Panc1 (cell line): ENCODE measurements at regions not wholly inside any gene's neighbourhood (a gene's known extent, or its start where the extent isn't known, plus 50 kb on each side); places are given as distances from the start of the nearest gene placed in this dataset.
A peak's percentile ranks its signal among the peaks of the same experiment; 100 is the strongest.

ENCODE experiments used
- ATAC-seq: fragments of 200-7000 bp; cut with Tn5 transposase; 2 replicates; pipeline ENCODE4 v1.9.1; 2020; ENCODE audit warnings: mild to moderate bottlenecking, moderate library complexity
- BruUV-seq: library from RNA; stranded (reverse); fragments of 400-500 nt; replicated peaks from 2 replicates; lab custom pipeline; 2021; lab: Mats Ljungman, UMichigan
- CTCF ChIA-PET: fragments of 300-600 bp; sonication (Branson Sonifier 250); formaldehyde crosslinking; loops from one replicate; lab custom pipeline; 2022; ENCODE audit warnings: antibody characterized with exemption; lab: Charles Lee
- POLR2A ChIA-PET: fragments of 300-600 bp; sonication (Branson Sonifier 250); formaldehyde crosslinking; loops from one replicate; lab custom pipeline; 2022; ENCODE audit warnings: antibody characterized with exemption; lab: Charles Lee
- DNase-seq: peaks from one replicate; pipeline ENCODE4 v3.0.0-alpha.2; 2010; ENCODE audit warnings: low read depth, low spot score
- H3K27ac ChIP-seq: 2 replicates; pipeline ENCODE4 v1.5.1; 2011; ENCODE audit warnings: mild to moderate bottlenecking, low read length, inconsistent platforms
- H3K27me3 ChIP-seq: fragments of 200-500 bp; sonication (Bioruptor generic); 2 replicates; pipeline ENCODE4 v1.6.0; 2014; ENCODE audit warnings: low read length, inconsistent platforms; ENCODE audit not compliant: control insufficient read depth, insufficient read depth
- H3K36me3 ChIP-seq: fragments of 200-500 bp; sonication (Bioruptor generic); 2 replicates; pipeline ENCODE4 v1.5.1; 2014; ENCODE audit warnings: inconsistent platforms, mild to moderate bottlenecking, low read length, moderate library complexity; ENCODE audit not compliant: control insufficient read depth, insufficient read depth
- H3K4me1 ChIP-seq: 2 replicates; pipeline ENCODE4 v1.5.1; 2011; ENCODE audit warnings: inconsistent platforms, mild to moderate bottlenecking, low read length, moderate library complexity; ENCODE audit not compliant: control insufficient read depth, insufficient read depth
- H3K4me3 ChIP-seq, 2 experiments: 2 replicates each; pipeline ENCODE4 v1.5.1; 2011 to 2012; ENCODE audit warnings: low read depth in 2 of 2, low read length in 2 of 2, mild to moderate bottlenecking in 2 of 2, inconsistent platforms in 1 of 2, moderate library complexity in 1 of 2
- H3K9me3 ChIP-seq: fragments of 200-500 bp; sonication (Bioruptor generic); 2 replicates; pipeline ENCODE4 v1.5.1; 2014; ENCODE audit warnings: low read depth, mild to moderate bottlenecking, inconsistent platforms, low read length, moderate library complexity; ENCODE audit not compliant: control insufficient read depth, insufficient read depth
- POLR2AphosphoS5 ChIP-seq: IDR thresholded peaks from 2 replicates; pipeline ENCODE4 v1.6.1; 2012; ENCODE audit warnings: mild to moderate bottlenecking, low read depth, low read length, moderate library complexity
- SIN3A ChIP-seq: IDR thresholded peaks from 2 replicates; pipeline ENCODE4 v1.6.1; 2012; ENCODE audit warnings: low read depth, mild to moderate bottlenecking, low read length, moderate library complexity, borderline replicate concordance; ENCODE audit not compliant: insufficient read depth
- TCF7L2 ChIP-seq: IDR thresholded peaks from 2 replicates; pipeline ENCODE4 v1.6.1; 2011; ENCODE audit warnings: mild to moderate bottlenecking, low read depth, low read length, inconsistent platforms
- in situ Hi-C: cut with HindIII; loops from 2 replicates; pipeline ENCODE4 v1.10.0; 2016; ENCODE audit warnings: low sequenced_read_pairs, low pct_unique_long_range_greater_than_20kb
- intact Hi-C: fragments of 100-400 bp; cut with micrococcal nuclease; formaldehyde crosslinking; loops from one replicate; pipeline ENCODE4 v1.10.0; 2022; ENCODE audit not compliant: unreplicated experiment
- TF ChIP-seq, protein P1 (sequence below): fragments of 450-650 bp; IDR thresholded peaks from 2 replicates; pipeline ENCODE4 v1.5.1; 2017; ENCODE audit warnings: mild to moderate bottlenecking
- TF ChIP-seq, protein P2 (sequence below), 2 experiments: IDR thresholded peaks; 2 replicates each; pipeline ENCODE4 v1.6.1; 2011 to 2012; ENCODE audit warnings: low read depth in 2 of 2, control low read depth in 1 of 2, low read length in 1 of 2, mild to moderate bottlenecking in 1 of 2, moderate library complexity in 1 of 2; ENCODE audit not compliant: insufficient read depth in 1 of 2

DNA sequence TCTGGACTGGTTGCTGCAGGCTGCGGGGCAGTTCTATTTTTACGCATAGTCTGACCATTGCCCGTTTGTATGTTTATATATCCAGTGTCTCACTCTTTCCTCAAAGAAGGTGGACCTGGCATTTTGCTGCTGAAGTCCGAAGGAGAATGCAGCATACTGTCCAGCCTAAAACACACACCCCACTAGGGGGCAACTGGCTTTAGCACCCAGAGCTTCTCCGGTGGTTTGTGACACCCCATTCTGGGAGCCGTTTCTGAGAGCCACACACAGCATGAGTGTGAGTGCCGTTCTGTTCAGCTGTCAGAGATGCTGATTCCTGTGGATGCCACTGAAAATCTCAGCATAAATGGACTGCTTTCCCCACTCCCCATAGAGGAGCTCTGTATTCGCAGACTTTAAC is 290.5 kb upstream of the TAS2R1 start:
- no peak for TF ChIP-seq SIN3A
- TF ChIP-seq, protein P1, sequence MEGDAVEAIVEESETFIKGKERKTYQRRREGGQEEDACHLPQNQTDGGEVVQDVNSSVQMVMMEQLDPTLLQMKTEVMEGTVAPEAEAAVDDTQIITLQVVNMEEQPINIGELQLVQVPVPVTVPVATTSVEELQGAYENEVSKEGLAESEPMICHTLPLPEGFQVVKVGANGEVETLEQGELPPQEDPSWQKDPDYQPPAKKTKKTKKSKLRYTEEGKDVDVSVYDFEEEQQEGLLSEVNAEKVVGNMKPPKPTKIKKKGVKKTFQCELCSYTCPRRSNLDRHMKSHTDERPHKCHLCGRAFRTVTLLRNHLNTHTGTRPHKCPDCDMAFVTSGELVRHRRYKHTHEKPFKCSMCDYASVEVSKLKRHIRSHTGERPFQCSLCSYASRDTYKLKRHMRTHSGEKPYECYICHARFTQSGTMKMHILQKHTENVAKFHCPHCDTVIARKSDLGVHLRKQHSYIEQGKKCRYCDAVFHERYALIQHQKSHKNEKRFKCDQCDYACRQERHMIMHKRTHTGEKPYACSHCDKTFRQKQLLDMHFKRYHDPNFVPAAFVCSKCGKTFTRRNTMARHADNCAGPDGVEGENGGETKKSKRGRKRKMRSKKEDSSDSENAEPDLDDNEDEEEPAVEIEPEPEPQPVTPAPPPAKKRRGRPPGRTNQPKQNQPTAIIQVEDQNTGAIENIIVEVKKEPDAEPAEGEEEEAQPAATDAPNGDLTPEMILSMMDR: peak; percentile 22
- ChIA-PET CTCF (interaction anchor here (0.6 kb wide), 1 partner anchor 32 kb away, joined by 8 read pairs; no protein-coding TSS in a partner anchor), POLR2A (no interaction called here)
- DNase-seq (no peak), ATAC-seq (no peak)
- intact Hi-C loops: no loop called here
- peaks cover 5% of the 10 kb centered on the region; the same call in 1 of the 2 replicates for H3K9me3 ChIP-seq
- no peaks in the 10 kb centered on the region for H3K27me3 ChIP-seq
- no peak overlapping the region for H3K4me3 ChIP-seq
- no peaks in the 10 kb centered on the region for H3K36me3 ChIP-seq
- no peaks in the 10 kb centered on the region for H3K4me1 ChIP-seq
- no TSS peak for BruUV-seq
- in situ Hi-C loops: no loop called here
- no peak overlapping the region for H3K27ac ChIP-seq

DNA sequence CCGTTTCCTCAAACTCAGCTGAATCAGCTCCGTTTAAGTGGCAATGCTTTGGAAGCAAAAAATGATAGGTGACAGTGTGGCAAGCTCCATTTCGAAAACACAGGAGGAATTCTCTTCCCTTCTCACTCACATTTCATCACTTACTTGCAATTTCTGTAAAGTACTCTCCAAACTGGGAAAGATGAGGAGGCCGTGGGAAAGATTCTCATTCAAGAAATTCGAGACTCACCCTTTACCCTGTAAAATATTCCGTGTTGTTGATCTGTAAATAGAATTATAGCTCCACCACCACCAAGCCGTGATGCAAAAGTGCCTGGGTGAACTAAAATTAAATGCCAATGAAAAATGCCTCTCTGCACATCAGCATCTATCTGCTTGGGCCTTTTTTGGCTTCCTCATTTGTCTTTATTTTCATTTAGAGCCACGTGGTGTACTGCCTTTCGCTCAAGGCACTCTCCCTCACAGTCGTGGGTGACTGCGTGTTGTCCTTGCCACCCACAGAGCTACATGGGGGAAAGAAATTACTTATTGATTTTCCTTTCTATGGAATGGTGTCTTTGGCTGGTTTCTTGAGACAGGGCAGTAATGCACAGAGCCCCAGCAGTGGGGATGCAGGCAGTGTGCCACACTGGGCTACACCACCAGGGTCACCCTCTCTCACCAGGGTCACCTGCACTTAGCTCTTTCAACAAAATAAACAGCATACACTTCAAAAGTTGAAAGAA is 289.3 kb upstream of the TAS2R1 start:
- Histone ChIP-seq H3K27ac (no peak overlapping the region), H3K9me3 (peaks cover 5% of the 10 kb centered on the region; the same call in 1 of the 2 replicates), H3K4me3 (no peak overlapping the region), H3K27me3 (no peaks in the 10 kb centered on the region), H3K36me3 (no peaks in the 10 kb centered on the region), H3K4me1 (no peaks in the 10 kb centered on the region)
- no peak for DNase-seq
- ChIA-PET POLR2A (no interaction called here), CTCF (interaction anchor here (0.7 kb wide), 1 partner anchor 276 kb away, joined by 3 read pairs; no protein-coding TSS in a partner anchor)
- intact Hi-C loops: no loop called here
- ATAC-seq: no peak
- in situ Hi-C loops: no loop called here
- TF ChIP-seq TCF7L2 (no peak), SIN3A (no peak), POLR2AphosphoS5 (no peak)
- TF ChIP-seq, protein P1: no peak
- TF ChIP-seq, protein P2, sequence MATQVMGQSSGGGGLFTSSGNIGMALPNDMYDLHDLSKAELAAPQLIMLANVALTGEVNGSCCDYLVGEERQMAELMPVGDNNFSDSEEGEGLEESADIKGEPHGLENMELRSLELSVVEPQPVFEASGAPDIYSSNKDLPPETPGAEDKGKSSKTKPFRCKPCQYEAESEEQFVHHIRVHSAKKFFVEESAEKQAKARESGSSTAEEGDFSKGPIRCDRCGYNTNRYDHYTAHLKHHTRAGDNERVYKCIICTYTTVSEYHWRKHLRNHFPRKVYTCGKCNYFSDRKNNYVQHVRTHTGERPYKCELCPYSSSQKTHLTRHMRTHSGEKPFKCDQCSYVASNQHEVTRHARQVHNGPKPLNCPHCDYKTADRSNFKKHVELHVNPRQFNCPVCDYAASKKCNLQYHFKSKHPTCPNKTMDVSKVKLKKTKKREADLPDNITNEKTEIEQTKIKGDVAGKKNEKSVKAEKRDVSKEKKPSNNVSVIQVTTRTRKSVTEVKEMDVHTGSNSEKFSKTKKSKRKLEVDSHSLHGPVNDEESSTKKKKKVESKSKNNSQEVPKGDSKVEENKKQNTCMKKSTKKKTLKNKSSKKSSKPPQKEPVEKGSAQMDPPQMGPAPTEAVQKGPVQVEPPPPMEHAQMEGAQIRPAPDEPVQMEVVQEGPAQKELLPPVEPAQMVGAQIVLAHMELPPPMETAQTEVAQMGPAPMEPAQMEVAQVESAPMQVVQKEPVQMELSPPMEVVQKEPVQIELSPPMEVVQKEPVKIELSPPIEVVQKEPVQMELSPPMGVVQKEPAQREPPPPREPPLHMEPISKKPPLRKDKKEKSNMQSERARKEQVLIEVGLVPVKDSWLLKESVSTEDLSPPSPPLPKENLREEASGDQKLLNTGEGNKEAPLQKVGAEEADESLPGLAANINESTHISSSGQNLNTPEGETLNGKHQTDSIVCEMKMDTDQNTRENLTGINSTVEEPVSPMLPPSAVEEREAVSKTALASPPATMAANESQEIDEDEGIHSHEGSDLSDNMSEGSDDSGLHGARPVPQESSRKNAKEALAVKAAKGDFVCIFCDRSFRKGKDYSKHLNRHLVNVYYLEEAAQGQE (IDR thresholded peaks at IDR 0.05; ENCODE audit: insufficient read depth in 1 of 2, low read depth in 2 of 2, low read length in 1 of 2): no peak
- BruUV-seq: no TSS peak
